GM13976 (cell line): ENCODE measurements at regions not wholly inside any gene's neighbourhood (a gene's known extent, or its start where the extent isn't known, plus 50 kb on each side); places are given as distances from the start of the nearest gene placed in this dataset.

ENCODE experiments used
- DNase-seq: peaks from one replicate; pipeline ENCODE4 v3.0.0; 2012; ENCODE audit warnings: low spot score
- in situ Hi-C: fragments of 300-500 bp; cut with MboI; formaldehyde crosslinking; loops from one replicate; pipeline ENCODE4 v1.12.0; 2022; ENCODE audit warnings: low sequenced_read_pairs, mixed read lengths, inconsistent platforms; ENCODE audit not compliant: unreplicated experiment
- TF ChIP-seq, protein P1 (sequence below): IDR thresholded peaks from 2 replicates; pipeline ENCODE4 v1.5.1; 2012; ENCODE audit warnings: borderline replicate concordance, mild to moderate bottlenecking; ENCODE audit not compliant: insufficient read depth; ENCODE audit errors: extremely low read depth, missing control alignments, control extremely low read depth

DNA sequence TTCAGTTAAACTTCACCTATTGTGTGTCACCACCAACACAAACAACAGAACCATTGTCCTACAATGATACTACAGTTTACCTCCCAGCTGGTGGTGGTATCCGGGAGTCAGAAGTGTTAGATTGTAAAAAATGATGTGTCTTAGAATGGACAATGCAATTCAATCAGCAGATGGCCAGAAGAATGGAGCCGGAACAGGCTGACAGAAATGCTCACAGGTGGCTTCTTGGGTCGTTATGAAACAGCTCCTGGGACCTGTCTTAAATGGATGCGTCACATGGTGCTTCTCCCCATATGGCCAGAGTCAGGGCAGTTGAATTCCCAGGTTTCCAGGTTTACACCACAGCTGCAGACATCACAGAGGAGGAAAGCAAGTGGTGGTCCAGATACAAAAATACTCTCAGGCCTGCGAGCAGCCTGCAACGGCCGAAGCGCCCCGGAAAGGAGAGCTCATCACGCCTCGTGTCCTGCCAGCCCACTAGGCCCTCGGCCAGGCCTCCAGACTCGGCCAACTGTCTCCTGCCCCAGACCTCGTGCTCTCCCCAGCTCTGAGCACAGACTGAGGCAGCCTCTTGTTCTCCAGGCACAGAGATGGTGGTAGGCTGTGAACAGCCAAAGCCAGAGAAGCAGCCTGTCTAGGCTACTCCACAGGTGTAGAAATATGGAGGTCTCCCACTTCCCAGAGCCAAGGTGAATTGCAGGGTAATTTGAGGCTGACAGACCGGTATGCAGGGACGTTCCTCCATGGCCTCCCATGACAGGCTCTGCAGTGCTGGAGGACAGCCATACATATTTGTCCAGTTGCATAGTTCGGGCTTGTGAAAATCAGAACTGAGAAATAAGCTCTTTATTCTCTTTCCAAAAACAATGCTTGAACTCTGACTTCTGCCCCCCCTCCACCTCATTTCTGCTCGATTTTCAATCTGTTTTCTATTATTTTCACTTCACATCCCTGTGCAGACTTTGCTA, 98.5 kb upstream of the SPATA31C2 start:
- in situ Hi-C loops, result no loop called here
- TF ChIP-seq, protein P1, sequence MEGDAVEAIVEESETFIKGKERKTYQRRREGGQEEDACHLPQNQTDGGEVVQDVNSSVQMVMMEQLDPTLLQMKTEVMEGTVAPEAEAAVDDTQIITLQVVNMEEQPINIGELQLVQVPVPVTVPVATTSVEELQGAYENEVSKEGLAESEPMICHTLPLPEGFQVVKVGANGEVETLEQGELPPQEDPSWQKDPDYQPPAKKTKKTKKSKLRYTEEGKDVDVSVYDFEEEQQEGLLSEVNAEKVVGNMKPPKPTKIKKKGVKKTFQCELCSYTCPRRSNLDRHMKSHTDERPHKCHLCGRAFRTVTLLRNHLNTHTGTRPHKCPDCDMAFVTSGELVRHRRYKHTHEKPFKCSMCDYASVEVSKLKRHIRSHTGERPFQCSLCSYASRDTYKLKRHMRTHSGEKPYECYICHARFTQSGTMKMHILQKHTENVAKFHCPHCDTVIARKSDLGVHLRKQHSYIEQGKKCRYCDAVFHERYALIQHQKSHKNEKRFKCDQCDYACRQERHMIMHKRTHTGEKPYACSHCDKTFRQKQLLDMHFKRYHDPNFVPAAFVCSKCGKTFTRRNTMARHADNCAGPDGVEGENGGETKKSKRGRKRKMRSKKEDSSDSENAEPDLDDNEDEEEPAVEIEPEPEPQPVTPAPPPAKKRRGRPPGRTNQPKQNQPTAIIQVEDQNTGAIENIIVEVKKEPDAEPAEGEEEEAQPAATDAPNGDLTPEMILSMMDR, result no peak
- DNase-seq, result no peak

DNA sequence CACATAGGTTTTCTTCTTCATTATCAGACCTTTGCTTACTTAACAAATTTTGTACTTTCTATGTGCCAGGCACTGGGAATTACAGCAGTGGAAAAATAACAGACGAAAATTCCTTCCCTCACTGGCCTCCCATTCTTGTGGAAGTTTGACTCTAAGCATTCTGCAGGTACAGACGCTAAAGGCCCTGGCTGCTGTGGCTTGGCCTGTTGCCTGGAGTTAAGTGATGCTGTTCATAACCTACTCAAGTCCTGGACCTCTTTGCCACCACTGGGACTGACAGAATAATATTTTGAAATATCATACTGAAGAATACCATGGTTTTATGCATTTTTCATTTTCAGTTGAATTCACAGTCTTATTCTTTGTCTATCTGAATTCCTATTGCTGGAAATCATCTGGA, 97.3 kb upstream of the SPATA31C2 start:
- TF ChIP-seq, protein P1, result no peak
- in situ Hi-C loops, result no loop called here
- no peak for DNase-seq

DNA sequence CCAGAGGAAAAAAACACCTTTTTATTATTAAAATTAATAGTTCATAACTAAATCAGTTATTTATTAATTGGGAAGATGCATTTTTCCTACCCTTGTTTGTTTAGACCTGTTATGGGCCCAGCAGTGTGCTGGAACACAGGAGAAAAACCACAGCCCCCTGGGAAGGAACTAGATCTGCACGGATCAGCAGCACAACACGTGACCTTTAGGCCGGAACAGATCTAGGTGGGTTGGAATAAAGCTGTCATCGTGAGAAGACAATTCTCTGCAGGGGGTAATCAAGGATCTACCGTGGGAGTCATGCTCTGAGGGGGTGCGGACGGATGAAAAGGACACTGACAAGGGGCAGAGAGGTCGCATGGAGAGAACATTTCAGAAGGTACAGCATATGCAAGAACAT, 95.8 kb upstream of the SPATA31C2 start:
- no peak for DNase-seq
- in situ Hi-C loops, result no loop called here
- TF ChIP-seq, protein P1, result no peak

DNA sequence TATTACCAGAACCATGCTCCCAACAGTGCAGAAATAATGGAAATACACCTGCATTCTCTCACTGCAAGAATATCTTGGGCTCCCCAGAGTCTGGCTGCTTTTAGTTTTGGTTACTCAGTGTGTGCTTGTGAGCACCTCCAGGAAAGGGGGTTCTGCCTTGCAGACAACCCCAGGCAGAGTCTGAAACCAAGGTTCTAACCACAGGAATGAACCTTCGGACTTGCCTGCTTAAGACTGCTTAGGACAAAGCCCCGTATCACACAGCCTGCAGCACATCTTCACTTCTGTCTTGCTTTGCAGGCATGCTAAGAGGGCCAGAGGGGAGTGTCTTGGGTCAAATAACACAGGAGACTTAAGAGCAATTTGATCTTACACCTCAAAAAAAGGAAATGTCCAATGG, 94.8 kb upstream of the SPATA31C2 start:
- in situ Hi-C loops, result no loop called here
- no peak for DNase-seq
- TF ChIP-seq, protein P1, result no peak

DNA sequence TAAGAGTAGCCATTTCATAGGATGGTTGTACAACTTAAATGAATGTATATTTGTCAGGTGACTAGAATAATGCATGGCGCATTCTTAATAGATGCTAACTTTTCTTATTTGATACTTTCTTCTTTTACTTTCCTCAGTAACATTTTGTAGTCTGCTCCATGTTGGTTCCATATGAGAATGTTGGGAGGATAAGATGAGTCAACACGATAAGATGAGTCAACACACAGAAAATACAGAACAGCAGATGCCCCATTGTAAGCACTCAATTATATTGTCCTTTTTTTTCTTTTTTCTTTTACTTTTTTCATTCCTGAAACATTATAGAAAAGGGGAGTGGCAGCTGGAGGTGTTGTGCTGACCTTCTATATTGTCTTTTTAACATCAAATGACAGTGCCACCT, 92.3 kb upstream of the SPATA31C2 start:
- TF ChIP-seq, protein P1, result no peak
- in situ Hi-C loops, result no loop called here

DNA sequence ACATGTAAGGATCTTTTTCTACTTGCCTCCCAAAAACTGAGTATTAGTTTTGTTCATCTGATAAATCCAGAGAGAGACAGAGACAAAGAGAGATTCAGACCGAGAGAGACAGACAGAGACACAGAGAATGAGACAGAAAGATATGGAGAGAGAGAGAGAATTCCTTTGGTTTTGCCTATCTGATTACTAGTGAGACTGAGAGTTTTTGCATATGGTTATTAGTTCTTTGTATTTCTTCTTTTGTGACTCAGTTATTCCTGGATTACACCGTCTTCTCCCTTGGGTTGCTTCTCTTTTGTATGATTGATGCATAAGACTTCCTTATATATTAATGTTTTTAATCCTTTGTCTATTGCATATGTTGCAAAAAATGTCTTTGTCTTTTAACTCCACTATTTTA, 91.2 kb upstream of the SPATA31C2 start:
- in situ Hi-C loops, result no loop called here
- no peak for DNase-seq
- TF ChIP-seq, protein P1, result no peak

More for the DNA sequence above, 92.3 kb upstream of the SPATA31C2 start:
- DNase-seq, result no peak

DNA sequence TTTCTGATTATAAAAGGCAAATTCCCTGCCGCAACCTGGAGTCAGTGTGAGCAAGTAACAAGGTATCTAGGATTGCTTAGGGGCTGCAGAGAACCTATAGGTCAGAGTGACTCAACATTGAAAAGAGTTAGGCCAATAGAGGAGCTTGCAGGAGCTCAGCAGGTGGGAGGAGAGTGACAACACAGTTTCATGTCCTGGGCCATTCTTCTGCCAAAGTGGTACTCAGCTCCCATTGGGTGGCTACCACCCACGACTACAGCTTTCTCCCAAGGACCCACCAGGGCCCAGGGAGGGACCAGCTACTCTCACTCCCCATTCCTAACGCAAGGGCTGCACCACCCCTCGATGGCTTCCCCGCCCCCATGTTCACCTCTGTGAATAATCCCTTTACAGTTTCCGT, 86.7 kb upstream of the SPATA31C2 start:
- in situ Hi-C loops, result no loop called here
- no peak for DNase-seq

More for the DNA sequence above, 86.7 kb upstream of the SPATA31C2 start:
- TF ChIP-seq, protein P1, result no peak
